Thoracic aorta (tissue), 2 donors: ENCODE measurements at regions not wholly inside any gene's neighbourhood (a gene's known extent, or its start where the extent isn't known, plus 50 kb on each side); places are given as distances from the start of the nearest gene placed in this dataset.

Source experiments
- ATAC-seq: fragments of 150-250 bp; one replicate; pipeline ENCODE4 v1.8.0; 2017; ENCODE audit warnings: low read depth; ENCODE audit not compliant: insufficient number of reproducible peaks, low FRiP score
- DNase-seq: peaks from one replicate; pipeline ENCODE4 v3.0.0-alpha.2; 2020; ENCODE audit warnings: low spot score
- H3K27ac ChIP-seq, 2 donors: fragments of 200-600 bp; sonication (generic); 1 replicate in 1 of 2; 2 replicates in 1 of 2; pipeline ENCODE4 v1.5.1; 2016; ENCODE audit warnings: mild to moderate bottlenecking in 2 of 2, moderate library complexity in 2 of 2
- H3K27me3 ChIP-seq: fragments of 200-600 bp; sonication (generic); replicated peaks from 2 replicates; pipeline ENCODE4 v1.6.0; 2016; ENCODE audit warnings: mild to moderate bottlenecking; ENCODE audit not compliant: insufficient read depth
- H3K36me3 ChIP-seq: fragments of 200-600 bp; sonication (generic); one replicate; pipeline ENCODE4 v1.5.1; 2016
- H3K4me1 ChIP-seq, 2 donors: fragments of 200-600 bp; sonication (generic); 1 replicate in 1 of 2; 2 replicates in 1 of 2; pipeline versions ENCODE4 v1.5.1 to v1.6.0; 2016; ENCODE audit warnings: low read depth in 2 of 2, mild to moderate bottlenecking in 1 of 2; ENCODE audit not compliant: control insufficient read depth in 1 of 2
- H3K4me3 ChIP-seq: fragments of 200-600 bp; sonication (generic); 2 replicates; pipeline ENCODE4 v1.5.1; 2016; ENCODE audit warnings: mild to moderate bottlenecking
- H3K9me3 ChIP-seq: fragments of 200-600 bp; sonication (generic); 2 replicates; pipeline ENCODE4 v1.5.1; 2016
- CTCF ChIP-seq: fragments of 200-600 bp; sonication (generic); IDR thresholded peaks from one replicate; pipeline ENCODE4 v1.5.1; 2019; ENCODE audit warnings: antibody characterized with exemption

GRCh38 chr1:95562230-95562629, 328.2 kb downstream of the RWDD3 start:
- ATAC-seq (no peak), DNase-seq (no peak)
- Histone ChIP-seq H3K27ac (no peak overlapping the region), H3K4me1 (peaks cover 0 to 10% of the 10 kb centered on the region in 2 donors), H3K4me3 (no peak overlapping the region), H3K9me3 (no peaks in the 10 kb centered on the region), H3K27me3 (no peaks in the 10 kb centered on the region), H3K36me3 (no peaks in the 10 kb centered on the region)
- no peak for TF ChIP-seq CTCF

DNA sequence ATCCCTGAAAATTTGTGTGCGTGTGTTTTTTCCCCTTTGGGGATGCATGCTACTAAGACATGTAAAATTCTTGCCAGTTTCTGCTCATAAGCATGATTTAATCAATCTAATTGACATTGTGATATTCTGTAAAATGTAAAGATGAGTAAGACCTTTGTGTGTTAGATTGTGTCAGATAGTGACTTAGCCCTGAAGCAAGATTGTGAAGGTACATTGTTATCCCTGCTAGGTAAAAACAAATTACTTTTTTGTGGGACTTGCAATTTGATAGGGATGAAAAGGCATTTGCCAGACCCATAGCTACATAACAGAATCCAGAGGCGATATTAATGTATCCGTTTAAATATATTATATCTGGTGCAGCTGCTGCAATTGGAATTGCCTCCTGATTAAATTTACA, 338.0 kb downstream of the RWDD3 start:
- no peak overlapping the region for H3K4me3 ChIP-seq
- no peak overlapping the region for H3K27ac ChIP-seq
- H3K27me3 ChIP-seq: no peaks in the 10 kb centered on the region
- TF ChIP-seq CTCF: no peak
- no peak for DNase-seq
- ATAC-seq: no peak
- no peaks in the 10 kb centered on the region for H3K36me3 ChIP-seq
- H3K9me3 ChIP-seq: no peaks in the 10 kb centered on the region
- no peaks in the 10 kb centered on the region for H3K4me1 ChIP-seq

DNA sequence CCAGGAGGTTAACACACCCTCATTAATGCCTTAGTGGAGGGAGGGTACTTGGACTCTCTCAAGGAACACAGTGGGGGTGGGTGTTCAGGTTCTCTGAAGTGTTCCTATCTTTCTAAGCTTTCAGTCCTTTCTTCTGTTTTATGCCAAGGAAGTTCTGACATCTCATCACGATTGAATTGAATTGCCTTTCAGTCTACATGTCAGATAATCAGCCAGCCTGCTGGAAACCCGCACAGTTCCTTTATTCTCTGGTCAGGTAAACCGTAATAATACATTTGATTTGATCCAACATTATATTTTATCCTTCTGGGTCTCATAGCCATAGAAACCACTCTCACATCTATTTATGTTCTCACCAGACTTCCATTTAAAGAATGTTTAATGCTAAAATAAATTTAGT, 339.0 kb downstream of the RWDD3 start:
- no peaks in the 10 kb centered on the region for H3K4me1 ChIP-seq
- no peaks in the 10 kb centered on the region for H3K27me3 ChIP-seq
- TF ChIP-seq CTCF: no peak
- no peak for DNase-seq
- ATAC-seq: no peak
- no peak overlapping the region for H3K4me3 ChIP-seq
- no peak overlapping the region for H3K27ac ChIP-seq
- no peaks in the 10 kb centered on the region for H3K36me3 ChIP-seq
- H3K9me3 ChIP-seq: no peaks in the 10 kb centered on the region

DNA sequence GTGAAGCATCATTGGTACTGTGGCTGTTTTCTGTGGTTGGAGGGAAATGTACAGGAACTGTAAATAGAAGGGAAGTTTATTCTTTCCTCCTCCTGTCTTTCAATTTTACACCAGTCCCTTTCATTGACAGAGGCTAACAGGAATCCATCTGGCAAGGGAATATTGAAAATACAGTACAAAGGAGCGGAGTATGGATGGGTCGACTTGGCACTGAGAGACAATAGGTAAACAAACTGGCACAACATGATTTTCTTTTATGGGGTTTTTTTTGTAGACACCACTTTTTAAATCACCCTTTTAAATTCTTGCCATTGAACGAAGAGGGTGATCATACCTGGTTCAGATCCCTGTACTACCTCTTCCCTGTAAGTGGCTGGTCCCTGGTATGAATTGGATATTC, 341.3 kb downstream of the RWDD3 start:
- no peak for TF ChIP-seq CTCF
- no peak for DNase-seq
- H3K4me1 ChIP-seq: no peaks in the 10 kb centered on the region
- H3K27ac ChIP-seq: no peak overlapping the region
- H3K36me3 ChIP-seq: no peaks in the 10 kb centered on the region
- no peaks in the 10 kb centered on the region for H3K27me3 ChIP-seq
- no peaks in the 10 kb centered on the region for H3K9me3 ChIP-seq
- ATAC-seq: no peak
- H3K4me3 ChIP-seq: no peak overlapping the region

- ATAC-seq (no peak), DNase-seq (no peak)
- H3K27me3 ChIP-seq: no peaks in the 10 kb centered on the region
- no peak for TF ChIP-seq CTCF
- no peaks in the 10 kb centered on the region for H3K9me3 ChIP-seq
- no peaks in the 10 kb centered on the region for H3K4me1 ChIP-seq
- no peaks in the 10 kb centered on the region for H3K36me3 ChIP-seq
- H3K4me3 ChIP-seq: no peak overlapping the region
- H3K27ac ChIP-seq: no peak overlapping the region
Observed at GRCh38 chr1:95578462-95578861, 344.5 kb downstream of the RWDD3 start.
